SKM-1 treated with dmso at 0.1 percent for 144 hours (cell line): ENCODE measurements at regions not wholly inside any gene's neighbourhood (a gene's known extent, or its start where the extent isn't known, plus 50 kb on each side); places are given as distances from the start of the nearest gene placed in this dataset.

Experiments
- DNase-seq: peaks from one replicate; lab custom pipeline; 2025; ENCODE audit not compliant: unreplicated experiment; lab: John Stamatoyannopoulos, UW

DNA sequence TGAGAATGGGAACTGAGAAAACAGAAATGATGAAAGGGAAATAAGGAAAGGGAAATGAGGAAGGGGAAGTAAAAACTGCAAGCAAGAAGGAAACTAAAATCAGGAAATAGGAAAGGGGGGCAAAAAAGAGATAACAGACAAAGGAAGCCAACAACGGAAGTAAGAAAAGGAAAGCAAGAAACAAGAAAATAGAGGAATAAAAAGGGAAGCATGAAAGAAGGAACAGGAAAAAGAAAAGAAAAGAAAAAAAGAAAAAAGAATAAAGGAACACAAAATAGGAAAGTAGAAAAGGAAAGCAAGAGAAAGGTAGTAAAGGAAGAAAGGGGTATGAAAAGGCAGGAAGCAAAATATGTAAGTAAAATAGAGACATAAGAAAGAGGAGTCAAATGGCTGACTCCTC is 241.2 kb upstream of the NCKAP5 start:
- DNase-seq, result no peak

DNA sequence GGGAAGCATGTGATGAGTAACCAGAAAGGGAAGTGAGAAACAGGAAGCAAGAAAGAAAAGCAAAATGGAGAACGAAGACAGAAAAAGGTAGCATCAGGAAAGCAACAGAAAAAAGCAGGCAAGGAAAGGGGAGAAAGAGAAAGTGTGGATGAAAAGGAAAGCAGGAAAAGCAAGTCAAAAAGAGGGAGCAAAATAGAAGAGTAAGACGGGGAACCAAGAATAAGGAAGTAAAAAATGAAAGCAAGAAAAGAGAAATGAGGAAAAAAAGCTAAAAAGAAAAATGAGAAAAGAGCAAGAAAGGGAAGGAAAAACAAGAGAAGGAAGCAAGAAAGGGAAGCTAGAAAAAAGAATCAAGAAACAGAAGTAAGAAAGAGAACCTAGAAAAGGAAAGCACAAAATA is 242.3 kb upstream of the NCKAP5 start:
- no peak for DNase-seq

DNA sequence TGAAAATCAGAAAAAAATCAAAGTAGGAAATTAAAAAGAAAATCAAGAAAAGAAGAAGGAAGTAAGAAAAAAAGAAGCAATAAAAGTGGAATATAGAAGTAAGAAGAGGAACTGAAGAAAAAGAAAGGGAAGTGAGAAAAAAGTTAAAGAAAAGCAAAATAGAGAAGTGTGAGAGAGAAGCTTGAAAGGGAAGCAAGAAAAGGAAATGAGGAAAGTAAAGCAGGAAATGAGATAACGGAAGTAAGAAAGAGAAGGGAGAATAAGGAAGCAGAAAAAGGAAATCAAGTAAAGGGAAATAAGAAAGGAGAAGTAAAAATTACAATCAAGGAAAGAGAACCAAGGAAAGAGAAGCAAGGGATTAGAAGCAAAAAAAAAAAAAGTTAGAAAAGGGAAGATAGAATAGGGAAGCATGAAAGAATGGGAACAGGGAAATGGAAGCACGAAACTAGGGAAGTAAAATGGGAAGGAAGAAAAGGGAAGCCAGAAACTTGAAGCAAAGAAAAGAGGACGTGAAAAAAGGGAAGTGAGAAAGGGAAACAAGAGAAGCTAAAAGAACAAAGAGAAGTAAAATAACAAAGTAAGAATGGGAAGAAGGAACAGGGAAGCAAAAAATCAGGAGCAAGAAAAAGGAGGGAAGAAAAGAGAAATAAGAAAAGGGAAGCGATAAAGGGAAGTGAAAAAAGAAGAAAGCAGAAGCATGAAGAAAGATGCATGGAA is 243.3 kb upstream of the NCKAP5 start:
- peak; percentile 67 for DNase-seq

DNA sequence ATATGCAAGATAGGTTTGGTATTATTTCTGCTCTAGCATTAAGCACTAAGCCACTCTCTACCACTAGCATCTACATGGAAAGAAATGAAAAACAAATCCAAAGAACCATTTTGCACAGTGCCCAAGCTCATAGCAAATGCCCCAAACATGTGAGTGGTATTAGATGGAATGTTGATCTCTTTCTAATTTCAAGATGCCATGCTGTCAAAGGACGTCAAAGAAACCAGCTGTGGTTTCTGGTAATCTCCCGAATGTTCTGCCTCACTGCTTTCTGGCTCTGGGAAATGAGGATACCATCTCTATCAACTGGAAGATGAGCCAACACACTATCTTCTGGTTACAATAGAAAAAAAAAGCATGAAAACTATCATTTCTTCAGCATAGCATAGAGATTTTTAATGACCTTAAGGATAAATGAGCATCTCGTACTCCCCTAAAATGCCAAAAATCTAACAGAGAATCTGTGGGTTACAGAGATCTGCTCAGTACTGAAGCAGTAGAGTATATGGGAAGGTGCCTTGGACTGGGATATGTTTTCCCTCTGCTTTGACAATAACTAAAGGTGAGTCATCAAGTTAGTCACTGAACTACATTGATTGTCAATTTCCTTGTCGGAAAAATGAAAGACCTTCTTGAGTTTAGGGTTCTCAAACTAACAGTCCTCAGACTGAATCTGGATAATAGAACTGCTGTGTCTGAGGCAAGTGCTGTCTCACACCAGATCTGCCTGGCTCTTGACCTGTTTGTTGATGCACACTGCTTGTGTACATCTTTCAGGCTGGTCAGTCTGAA is 244.8 kb upstream of the NCKAP5 start:
- no peak for DNase-seq

DNA sequence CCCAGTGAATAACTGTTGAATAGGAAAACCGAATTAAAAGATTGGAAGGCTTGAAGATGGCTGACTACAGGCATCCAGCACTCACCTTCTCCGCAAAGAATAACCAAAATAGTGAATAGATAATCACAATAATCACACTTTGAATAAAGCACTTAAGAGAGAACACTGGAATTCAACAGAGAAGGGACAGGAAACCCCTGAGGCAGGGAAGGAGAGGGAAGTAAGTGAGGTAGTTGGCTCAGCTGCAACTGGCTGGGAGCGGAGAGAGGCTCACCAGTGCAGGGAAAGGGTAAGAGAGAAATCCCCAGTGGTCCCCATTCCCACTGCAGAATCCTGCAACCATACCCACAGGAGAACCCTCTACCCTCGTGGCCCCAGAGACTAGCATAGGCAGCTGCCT is 246.6 kb upstream of the NCKAP5 start:
- no peak for DNase-seq

DNA sequence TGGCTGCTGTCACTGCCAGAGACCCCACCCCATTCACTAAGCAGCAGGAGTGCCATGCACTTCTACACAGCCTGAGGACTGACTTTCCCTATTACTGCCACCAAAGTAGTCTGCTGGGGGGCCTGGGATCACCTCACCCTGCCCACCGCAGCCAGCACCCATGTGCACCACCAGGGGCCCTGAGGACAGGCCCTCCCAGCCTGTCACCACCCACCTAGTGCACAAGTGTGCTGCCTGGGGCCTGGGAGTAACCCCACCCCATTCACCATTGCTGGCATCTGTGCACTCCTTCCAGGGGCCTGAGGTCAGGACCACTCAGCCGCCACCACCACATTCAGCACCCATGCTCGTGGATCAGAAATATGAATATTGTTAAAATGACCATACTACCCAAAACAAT is 247.8 kb upstream of the NCKAP5 start:
- DNase-seq, result no peak

DNA sequence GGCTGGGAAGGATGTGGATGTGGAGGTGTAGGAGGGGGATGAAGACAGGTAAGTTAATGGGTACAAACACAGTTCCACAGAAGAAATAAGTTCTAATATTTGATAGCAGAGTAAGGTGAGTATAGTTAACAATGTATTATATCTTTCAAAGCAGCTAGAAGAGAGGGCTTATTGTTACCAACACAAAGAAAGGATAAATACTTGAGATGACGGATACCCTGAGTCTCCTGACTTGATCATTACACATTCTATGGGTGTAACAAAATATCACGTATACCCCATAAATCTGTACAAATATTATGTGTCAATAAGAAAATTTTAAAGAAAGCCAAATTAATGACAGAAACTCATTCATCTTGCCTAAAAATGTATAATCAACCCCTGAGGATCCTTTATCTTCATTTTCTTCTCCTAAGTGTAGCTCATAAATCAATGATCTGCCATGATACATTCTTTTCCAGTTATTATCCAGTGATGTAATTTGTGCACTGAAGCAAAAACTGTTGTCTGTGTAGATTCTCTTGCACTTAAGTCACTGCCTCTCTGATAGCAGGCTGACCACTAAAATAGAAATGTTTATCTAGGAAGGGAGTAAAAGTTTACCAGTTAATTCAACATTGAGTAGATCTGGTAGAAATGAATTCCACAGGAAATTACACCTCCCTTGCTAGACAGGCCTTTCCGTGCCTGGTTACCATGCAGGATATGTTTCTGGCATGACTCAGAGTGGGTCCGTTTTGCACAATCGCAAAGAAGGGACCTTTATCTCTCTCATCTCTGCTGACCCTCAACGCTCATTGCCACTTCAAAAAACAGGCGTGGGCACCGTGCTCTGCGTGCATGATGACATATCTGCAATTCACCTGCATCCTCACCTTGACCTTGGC is 249.7 kb upstream of the NCKAP5 start:
- no peak for DNase-seq

DNA sequence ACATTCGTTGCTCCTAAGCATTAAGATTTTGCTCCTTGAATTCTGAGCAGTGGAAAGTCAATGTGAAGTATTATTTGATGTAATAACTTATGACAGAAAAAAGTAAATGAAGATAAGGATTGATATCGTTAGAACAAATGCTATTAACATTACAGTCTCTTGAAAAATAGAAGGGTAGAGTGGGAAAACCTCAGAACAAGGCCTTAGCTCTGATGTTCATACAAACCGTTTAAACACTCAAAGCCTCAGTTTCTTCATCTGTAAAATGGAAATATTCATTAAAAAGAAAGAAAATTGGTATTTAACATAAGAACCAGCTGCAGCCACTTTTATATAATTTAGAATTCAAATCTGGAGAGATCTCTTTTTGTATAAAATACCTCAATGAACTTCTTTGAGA is 250.4 kb upstream of the NCKAP5 start:
- no peak for DNase-seq

DNA sequence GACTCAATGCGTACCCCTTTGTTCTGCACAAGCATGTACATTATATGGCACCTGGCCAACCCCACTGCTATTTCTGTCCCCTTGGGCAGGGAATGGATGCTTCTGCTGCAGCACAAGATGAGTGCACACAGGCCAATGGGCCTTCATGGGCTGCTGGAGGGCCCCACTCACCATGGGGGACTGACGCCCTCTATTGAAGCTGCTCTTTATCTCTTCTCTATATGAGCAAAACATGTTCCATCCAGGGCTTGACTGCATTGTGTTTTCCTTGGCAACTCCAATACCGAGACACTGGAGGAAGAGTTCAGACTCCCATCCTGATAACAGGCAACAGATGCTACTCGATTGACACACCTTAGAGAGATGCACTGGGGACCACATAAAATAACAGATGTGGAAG is 251.6 kb upstream of the NCKAP5 start:
- no peak for DNase-seq

DNA sequence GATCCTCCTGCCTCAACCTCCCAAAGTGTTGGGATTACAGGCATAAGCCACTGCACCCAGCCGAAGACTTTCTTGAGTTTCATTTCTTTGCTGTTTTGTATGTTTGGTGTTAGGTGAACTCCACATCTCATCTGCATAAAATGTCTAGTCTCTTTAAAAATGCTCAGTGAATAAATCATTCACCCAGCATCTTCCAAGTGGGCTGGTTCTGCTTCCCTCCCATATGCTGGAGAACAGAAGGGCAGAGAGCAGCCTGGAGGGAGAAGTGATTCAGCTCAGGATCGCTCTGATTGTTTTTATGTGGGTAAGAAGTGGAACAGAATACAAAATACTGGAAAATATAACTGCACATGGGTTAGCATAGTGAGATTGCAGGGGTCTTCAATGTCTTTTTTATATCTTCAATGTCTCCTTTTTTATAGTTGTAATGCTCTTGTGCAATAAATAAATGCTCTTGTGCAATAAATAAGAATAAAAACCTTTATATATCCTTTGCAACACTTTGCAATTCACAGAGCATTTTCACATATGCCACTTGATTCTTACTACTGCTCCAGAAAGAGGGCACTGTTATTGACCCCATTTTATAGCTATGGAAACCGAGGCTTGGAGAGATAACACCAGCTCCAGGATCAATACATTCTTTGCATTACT is 253.0 kb upstream of the NCKAP5 start:
- no peak for DNase-seq

DNA sequence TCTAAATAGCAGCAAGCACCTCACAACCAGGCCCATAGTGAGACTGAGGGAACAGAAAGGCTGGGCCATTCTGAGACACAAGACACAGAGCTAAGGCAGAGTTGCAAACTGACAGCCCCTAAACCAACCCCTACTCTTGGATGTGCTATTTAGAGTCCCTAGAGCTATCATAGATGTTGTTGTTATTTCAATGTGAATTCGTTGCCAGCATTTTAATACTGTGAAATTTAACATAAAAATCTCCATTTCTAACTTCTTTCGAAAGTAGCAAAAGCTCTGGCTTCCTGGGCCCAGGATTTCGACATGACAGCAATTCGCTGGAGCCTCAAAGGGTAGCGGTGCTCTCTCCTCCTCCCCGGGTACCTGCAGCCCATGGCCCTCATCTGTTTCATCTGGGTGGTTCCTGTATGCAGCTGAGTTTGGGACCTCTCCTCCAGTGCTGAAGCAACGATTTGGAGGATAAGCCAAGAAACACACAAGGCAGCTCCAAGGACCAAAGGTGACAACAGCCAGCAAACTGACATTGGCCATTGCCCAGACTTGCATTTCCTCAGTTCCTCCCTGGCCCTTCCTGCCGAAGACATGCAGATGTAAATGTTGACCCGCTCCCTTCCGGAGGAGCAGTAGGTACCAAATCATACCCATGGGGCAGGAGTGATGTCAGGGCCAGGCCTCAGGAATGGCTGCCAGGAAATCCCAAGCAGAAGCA is 254.4 kb upstream of the NCKAP5 start:
- DNase-seq, result no peak

DNA sequence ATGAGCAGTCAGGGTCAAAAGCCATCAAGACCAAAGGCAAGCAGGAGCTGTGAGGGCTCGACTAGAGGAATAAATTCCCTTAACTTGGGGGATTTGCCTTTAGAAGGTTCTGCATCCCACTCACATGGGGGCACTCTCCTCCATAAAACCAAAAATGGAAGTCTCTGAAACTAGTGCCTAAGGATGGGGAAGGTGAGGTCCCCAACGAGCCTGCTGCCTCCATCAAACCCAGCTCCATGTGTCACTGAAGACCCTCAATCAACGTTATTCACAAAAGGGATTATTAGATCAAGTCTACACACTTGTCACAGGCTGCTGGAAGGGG is 254.9 kb upstream of the NCKAP5 start:
- DNase-seq, result no peak

DNA sequence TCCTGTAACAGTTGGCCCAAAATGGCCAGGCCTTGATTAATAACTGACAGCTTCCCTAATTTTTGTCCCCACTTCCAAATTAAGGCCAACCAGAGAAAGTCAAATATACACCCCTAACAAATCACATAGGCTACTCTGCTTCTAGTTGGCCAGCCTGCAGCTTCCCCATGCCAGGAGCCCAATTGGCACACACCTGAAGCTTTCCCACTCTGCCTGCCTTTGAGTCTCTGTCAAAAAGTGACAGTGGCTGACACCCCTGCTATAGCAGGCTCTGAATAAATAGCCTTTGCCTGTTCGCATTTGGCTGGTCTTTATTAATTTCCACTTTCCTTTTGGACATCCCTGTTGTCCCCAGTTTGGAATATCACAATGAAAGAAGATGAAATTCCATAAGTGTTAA is 256.6 kb upstream of the NCKAP5 start:
- no peak for DNase-seq

DNA sequence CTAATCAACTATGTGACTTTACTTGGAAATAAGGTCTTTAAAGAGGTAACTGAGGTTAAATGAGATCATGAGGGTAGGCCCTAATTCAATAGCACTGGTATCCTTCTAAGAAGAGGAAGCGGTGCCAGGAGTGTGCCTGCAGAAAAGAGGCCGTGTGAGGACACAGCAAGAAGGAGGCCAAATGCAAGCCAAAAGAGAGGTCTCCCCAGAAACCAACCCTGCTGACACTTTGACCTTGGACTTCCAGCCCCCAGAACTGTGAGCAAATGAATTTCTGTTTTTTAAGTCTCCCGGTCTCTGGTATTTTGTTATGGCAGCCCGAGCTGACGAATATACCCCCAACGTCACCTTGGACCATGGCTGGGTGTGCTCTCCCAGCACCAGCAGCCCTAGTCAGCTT is 257.5 kb upstream of the NCKAP5 start:
- no peak for DNase-seq

DNA sequence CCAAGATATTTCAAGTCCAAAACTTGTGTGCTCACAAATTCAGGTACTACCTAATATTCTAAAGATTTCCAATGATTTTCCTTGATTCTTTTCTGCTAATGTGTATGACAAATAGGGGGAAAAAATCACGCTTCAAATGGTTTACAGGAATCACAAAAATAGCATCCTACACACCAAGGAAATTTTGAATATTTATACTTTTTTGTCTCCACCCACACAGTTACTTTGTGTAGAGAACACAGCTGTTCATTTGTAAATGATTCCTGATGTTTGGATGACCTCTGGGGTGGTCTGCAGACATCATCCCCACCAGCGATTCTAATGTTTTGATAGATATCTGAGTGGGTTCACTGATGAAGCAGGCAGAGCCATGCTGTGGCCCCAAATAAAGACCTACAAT is 260.6 kb upstream of the NCKAP5 start:
- DNase-seq, result no peak

DNA sequence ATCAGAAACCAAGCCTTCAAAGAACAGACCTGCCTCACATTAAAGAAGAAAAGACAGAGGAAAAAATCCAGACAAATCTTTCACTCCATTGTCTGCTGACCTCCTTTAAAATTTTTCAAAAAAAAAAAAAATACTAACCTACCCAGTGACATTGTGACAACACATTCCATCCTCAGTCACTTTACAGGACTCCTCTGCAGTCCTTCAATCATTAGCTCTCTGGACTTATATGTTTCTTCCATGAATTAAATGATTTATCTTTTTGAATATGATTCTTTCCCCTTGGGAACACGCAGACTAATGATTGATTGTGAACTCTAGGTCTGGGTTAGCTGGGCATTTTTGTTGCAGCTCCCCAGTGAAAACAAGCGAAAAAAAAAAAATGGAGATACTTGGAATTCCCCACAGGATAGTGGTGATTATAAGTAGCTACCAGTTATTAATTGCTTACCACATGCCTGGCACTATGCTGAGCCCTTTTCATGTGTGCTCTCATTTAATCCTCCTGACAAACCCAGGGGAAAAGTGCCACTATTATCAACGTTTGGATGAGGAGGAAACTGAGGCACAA is 261.3 kb upstream of the NCKAP5 start:
- no peak for DNase-seq

DNA sequence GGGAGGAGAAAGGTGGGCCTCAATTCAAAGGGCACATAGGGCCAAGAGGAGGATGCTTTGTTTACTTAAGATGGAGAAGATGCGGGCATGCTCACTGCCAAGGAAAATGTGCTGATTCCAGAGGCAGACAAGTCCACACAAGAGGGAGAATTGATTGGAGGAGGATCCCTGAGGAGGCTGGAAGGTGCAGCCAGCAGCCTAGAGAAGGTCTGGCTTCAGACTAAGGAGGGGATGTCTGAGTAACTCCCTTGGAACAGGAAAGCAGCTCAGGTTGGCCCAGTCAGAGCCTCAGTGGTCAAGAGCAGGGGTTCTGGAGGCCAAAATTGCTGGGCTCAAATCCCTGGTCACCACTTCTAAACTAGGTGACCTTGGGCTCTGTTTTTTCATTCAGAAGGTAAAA is 265.5 kb upstream of the NCKAP5 start:
- DNase-seq, result no peak

DNA sequence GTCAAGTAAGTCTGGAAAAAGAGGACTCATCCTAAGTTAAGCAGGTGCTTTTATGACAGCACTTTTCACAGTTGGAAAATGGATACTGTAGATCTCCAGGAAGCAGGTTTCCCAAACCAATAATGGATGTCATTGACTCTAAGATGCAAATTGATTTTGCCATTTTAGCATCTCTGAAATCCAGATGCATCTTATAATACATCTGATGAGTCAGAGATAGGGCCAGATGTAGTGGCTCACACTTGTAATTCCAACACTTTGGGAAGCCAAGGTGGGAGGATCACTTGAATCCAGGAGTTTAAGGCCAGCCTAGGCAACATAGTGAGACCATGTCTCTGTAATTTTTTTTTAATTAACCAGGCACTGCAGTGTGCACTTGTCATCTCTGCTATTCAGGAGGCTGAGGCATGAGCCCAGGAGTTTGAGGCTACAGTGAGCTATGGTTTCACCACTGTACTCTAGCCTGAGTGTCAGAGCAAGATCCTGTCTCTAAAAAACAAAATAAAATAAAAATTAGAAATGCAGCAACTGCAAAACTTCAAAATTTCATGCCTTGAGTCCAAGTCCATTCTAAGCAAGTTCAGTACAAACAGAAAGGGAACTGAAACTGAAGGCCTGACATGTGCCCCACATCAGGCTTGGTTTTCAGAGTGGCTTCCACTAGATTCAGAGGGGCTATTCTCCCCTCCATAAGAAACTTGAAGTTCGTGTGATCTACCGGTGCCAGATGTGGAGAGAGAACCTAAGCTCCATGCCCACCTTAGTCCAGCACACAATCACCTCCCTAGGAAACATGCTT is 267.8 kb upstream of the NCKAP5 start:
- no peak for DNase-seq

DNA sequence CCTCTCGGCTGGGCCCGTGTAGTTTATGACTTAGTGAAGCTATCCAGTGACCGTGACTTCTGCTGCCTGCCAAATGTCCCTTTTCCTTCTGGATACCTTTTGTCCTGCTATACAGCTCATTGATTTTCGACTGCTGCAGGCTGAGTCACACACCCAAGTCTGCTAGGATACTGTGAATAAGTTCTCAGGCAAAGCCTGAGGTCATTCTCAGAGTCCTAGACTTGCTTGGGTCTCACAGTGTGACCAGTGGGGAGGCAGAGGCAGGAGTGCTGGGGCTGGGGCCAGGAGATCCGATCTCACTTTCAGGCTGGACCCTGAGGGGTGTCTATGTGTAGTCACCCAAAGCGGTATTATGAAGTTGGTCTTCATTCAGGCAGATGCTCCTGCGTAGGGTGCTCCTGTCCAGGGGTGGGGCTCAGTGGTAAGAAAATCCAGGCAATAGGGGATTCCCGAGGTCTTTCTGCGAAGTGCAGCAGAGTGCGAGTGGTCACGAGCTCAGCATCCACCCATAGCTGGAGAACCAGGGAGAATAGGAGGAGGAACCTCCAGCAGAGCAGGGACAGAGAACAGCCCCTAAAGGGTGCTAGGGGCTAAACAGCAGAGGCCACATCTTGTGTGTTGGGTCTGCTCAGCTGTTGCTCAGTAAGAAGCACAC is 268.6 kb upstream of the NCKAP5 start:
- DNase-seq, result no peak
